Endothelial cell (in vitro differentiated cells): ENCODE measurements at regions not wholly inside any gene's neighbourhood (a gene's known extent, or its start where the extent isn't known, plus 50 kb on each side); places are given as distances from the start of the nearest gene placed in this dataset.

Experiments used
- DNase-seq: peaks from one replicate; pipeline ENCODE4 v3.0.0; 2021; ENCODE audit warnings: low spot score
- H3K27ac Mint-ChIP-seq: one replicate; pipeline ENCODE4 v1.8.0; 2021; ENCODE audit warnings: mixed read lengths, inconsistent platforms; ENCODE audit not compliant: unreplicated experiment
- H3K27me3 Mint-ChIP-seq: one replicate; pipeline ENCODE4 v1.8.0; 2021; ENCODE audit warnings: mild to moderate bottlenecking, moderate library complexity, mixed read lengths, inconsistent platforms; ENCODE audit not compliant: unreplicated experiment
- H3K36me3 Mint-ChIP-seq: one replicate; pipeline ENCODE4 v1.8.0; 2021; ENCODE audit warnings: mild to moderate bottlenecking, low read depth, mixed read lengths, inconsistent platforms; ENCODE audit not compliant: unreplicated experiment
- H3K4me1 Mint-ChIP-seq: one replicate; pipeline ENCODE4 v1.8.0; 2021; ENCODE audit warnings: mild to moderate bottlenecking, mixed read lengths, inconsistent platforms; ENCODE audit not compliant: unreplicated experiment
- H3K4me3 Mint-ChIP-seq: one replicate; pipeline ENCODE4 v1.8.0; 2021; ENCODE audit warnings: mild to moderate bottlenecking, mixed read lengths, inconsistent platforms; ENCODE audit not compliant: unreplicated experiment
- H3K9me3 Mint-ChIP-seq: one replicate; pipeline ENCODE4 v1.8.0; 2021; ENCODE audit warnings: mixed read lengths, inconsistent platforms; ENCODE audit not compliant: unreplicated experiment
- TF ChIP-seq, protein P1 (sequence below): fragments of 200-600 bp; sonication (generic); IDR thresholded peaks from one replicate; pipeline ENCODE4 v1.5.0; 2021; ENCODE audit warnings: antibody characterized with exemption; ENCODE audit not compliant: unreplicated experiment

DNA sequence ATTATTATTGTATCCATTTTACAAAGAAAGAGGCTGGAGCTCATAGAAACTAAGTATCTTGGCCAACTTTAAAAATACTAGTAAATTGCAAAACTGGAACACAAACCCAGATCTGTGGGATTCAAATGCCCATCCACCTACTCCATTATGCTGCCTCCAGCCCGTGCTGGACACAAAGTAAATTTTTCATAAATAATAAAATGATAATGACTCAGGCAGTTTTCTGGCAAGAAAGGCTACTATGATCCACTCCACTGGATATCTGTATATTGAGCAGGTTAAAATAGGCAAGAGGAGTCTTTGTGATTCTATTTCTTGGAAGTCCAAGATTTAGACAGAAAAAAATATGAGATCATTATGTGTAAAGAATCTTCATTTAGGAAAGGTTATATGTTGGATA, 138.3 kb upstream of the DUSP10 start:
- H3K4me1 Mint-ChIP-seq = peaks cover 32% of the 10 kb centered on the region
- H3K36me3 Mint-ChIP-seq = no peaks in the 10 kb centered on the region
- H3K27me3 Mint-ChIP-seq = peaks cover 2% of the 10 kb centered on the region
- H3K27ac Mint-ChIP-seq = peak overlapping the region; percentile 93
- H3K9me3 Mint-ChIP-seq = no peaks in the 10 kb centered on the region
- TF ChIP-seq, protein P1, sequence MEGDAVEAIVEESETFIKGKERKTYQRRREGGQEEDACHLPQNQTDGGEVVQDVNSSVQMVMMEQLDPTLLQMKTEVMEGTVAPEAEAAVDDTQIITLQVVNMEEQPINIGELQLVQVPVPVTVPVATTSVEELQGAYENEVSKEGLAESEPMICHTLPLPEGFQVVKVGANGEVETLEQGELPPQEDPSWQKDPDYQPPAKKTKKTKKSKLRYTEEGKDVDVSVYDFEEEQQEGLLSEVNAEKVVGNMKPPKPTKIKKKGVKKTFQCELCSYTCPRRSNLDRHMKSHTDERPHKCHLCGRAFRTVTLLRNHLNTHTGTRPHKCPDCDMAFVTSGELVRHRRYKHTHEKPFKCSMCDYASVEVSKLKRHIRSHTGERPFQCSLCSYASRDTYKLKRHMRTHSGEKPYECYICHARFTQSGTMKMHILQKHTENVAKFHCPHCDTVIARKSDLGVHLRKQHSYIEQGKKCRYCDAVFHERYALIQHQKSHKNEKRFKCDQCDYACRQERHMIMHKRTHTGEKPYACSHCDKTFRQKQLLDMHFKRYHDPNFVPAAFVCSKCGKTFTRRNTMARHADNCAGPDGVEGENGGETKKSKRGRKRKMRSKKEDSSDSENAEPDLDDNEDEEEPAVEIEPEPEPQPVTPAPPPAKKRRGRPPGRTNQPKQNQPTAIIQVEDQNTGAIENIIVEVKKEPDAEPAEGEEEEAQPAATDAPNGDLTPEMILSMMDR = no peak
- DNase-seq = no peak
- H3K4me3 Mint-ChIP-seq = no peak overlapping the region

GRCh38 chr1:221878134-221878533, 136.2 kb upstream of the DUSP10 start:
- peaks cover 1% of the 10 kb centered on the region for H3K27me3 Mint-ChIP-seq
- no peak for DNase-seq
- TF ChIP-seq, protein P1 = no peak
- H3K4me3 Mint-ChIP-seq = no peak overlapping the region
- no peak overlapping the region for H3K27ac Mint-ChIP-seq
- H3K4me1 Mint-ChIP-seq = peaks cover 46% of the 10 kb centered on the region
- no peaks in the 10 kb centered on the region for H3K9me3 Mint-ChIP-seq
- no peaks in the 10 kb centered on the region for H3K36me3 Mint-ChIP-seq

DNA sequence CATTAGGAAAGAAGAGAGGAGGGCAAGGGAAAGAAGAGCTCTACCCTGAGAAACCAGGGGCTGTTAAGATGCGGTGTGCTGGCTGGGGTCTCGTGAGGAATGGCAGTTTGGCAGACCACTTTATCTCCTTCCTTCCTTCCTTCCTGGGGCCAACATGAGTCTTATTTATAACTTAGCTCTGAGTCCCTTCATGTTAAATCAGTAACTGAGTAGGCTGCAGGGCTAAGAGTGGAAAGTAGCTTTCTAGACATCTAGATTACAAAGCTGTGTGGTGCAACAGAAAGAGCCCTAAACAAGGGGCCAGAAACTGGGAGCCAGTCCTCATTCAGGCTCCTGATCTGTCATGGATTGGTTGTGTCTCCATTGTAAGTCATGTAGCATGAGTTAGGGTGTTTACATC, 135.4 kb upstream of the DUSP10 start:
- no peak overlapping the region for H3K4me3 Mint-ChIP-seq
- DNase-seq = no peak
- H3K36me3 Mint-ChIP-seq = no peaks in the 10 kb centered on the region
- H3K27ac Mint-ChIP-seq = no peak overlapping the region
- TF ChIP-seq, protein P1 = no peak
- no peaks in the 10 kb centered on the region for H3K9me3 Mint-ChIP-seq
- peaks cover 46% of the 10 kb centered on the region for H3K4me1 Mint-ChIP-seq
- peaks cover 1% of the 10 kb centered on the region for H3K27me3 Mint-ChIP-seq

- peaks cover 2% of the 10 kb centered on the region for H3K27me3 Mint-ChIP-seq
- no peaks in the 10 kb centered on the region for H3K9me3 Mint-ChIP-seq
- TF ChIP-seq, protein P1 = no peak
- no peak overlapping the region for H3K4me3 Mint-ChIP-seq
- no peak for DNase-seq
- H3K4me1 Mint-ChIP-seq = peaks cover 29% of the 10 kb centered on the region
- no peak overlapping the region for H3K27ac Mint-ChIP-seq
- H3K36me3 Mint-ChIP-seq = no peaks in the 10 kb centered on the region
Observed at GRCh38 chr1:221875004-221875330, 133.1 kb upstream of the DUSP10 start.

- H3K36me3 Mint-ChIP-seq = no peaks in the 10 kb centered on the region
- H3K9me3 Mint-ChIP-seq = no peaks in the 10 kb centered on the region
- peaks cover 29% of the 10 kb centered on the region for H3K4me1 Mint-ChIP-seq
- TF ChIP-seq, protein P1 = no peak
- peaks cover 2% of the 10 kb centered on the region for H3K27me3 Mint-ChIP-seq
- H3K4me3 Mint-ChIP-seq = no peak overlapping the region
- H3K27ac Mint-ChIP-seq = no peak overlapping the region
- no peak for DNase-seq
Observed at GRCh38 chr1:221874285-221875003, 132.6 kb upstream of the DUSP10 start.
